ENCODE measurements at regions not wholly inside any gene's neighbourhood (a gene's known extent, or its start where the extent isn't known, plus 50 kb on each side); places are given as distances from the start of the nearest gene placed in this dataset.

DNA sequence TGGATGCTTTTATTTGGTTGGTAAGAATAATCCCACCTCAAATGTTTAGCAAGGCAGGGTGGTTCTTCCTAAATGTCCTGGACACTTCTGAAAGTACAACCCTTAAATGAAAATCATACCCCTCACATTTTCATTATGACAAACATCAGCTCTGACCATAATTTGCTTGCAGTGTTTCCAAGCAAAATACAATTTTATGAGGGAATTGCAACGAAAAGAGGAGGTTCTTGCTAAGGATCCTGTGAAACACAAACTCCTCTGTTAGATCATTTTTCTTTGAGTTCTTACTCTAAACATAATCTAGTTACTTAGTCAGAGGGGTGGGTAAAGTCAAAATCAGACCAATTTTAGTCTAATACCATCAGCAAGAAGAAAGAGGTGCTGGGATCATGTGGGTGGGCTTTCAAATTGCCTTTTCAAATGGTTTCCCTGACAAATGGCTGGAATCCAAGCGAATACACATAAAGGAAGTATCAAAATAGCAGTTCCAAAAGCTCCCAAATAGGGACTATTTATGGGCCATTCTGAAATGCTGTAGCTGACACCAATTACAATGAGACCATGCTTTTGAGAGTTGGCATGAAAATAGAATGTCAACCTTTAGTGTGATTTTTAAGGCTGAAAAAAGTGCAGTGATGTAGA lies 164.9 kb upstream of the INHBA start:
- TF ChIP-seq, protein P1, sequence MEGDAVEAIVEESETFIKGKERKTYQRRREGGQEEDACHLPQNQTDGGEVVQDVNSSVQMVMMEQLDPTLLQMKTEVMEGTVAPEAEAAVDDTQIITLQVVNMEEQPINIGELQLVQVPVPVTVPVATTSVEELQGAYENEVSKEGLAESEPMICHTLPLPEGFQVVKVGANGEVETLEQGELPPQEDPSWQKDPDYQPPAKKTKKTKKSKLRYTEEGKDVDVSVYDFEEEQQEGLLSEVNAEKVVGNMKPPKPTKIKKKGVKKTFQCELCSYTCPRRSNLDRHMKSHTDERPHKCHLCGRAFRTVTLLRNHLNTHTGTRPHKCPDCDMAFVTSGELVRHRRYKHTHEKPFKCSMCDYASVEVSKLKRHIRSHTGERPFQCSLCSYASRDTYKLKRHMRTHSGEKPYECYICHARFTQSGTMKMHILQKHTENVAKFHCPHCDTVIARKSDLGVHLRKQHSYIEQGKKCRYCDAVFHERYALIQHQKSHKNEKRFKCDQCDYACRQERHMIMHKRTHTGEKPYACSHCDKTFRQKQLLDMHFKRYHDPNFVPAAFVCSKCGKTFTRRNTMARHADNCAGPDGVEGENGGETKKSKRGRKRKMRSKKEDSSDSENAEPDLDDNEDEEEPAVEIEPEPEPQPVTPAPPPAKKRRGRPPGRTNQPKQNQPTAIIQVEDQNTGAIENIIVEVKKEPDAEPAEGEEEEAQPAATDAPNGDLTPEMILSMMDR (conservative IDR thresholded peaks at IDR 0.05): no peak
- H3K4me1 ChIP-seq (ENCODE audit: control insufficient read depth, insufficient read depth, low read length): no peaks in the 10 kb centered on the region
- no peak overlapping the region for H3K4me3 Mint-ChIP-seq
- H3K4me3 ChIP-seq (ENCODE audit: low read length): no peak overlapping the region
- H3K27ac ChIP-seq (ENCODE audit: low read depth, low read length): no peak overlapping the region
- H3K36me3 ChIP-seq (ENCODE audit: control insufficient read depth, insufficient read depth, low read length): no peaks in the 10 kb centered on the region
- no peak overlapping the region for H3K27ac Mint-ChIP-seq
- H3K9ac ChIP-seq (ENCODE audit: extremely low read depth, low read length, poor library complexity, severe bottlenecking): no peak overlapping the region
- H3K4me1 Mint-ChIP-seq: no peaks in the 10 kb centered on the region
- no peak for DNase-seq
- peaks cover 20% of the 10 kb centered on the region for H3K9me3 ChIP-seq (ENCODE audit: control insufficient read depth, low read length)
- H3K9me3 Mint-ChIP-seq: peaks cover 26% of the 10 kb centered on the region
- no peaks in the 10 kb centered on the region for H3K27me3 Mint-ChIP-seq (ENCODE audit: insufficient read depth)
- no peaks in the 10 kb centered on the region for H3K27me3 ChIP-seq (ENCODE audit: control insufficient read depth, insufficient read depth, low read length, poor library complexity, severe bottlenecking)
- H3K36me3 Mint-ChIP-seq (ENCODE audit: low read depth): no peaks in the 10 kb centered on the region
- 80 to 100% methylated on average over 1 to 2 of the region's 2 CpGs for WGBS, 2 experiments (ENCODE audit: insufficient coverage in 1 of 2, insufficient read length in 1 of 2)

DNA sequence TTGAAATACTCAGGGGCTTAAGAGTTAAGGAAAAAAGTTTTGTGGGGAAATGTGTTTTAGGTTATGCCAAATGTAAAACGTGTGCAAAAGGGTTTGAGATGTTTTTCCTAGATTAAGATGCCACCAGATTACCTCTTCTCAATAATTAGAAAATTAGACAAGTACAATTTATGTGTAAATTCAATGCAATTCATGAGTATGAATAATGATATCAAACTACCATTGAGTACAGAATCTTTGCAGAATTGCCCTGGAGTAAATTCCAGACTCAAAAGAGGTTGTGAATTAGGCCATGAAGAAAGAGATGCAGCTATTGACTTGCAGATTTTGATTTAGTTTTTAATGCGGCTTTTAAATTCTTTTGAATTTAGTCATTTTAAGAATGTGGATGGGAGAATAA lies 159.4 kb upstream of the INHBA start:
- TF ChIP-seq, protein P1 (conservative IDR thresholded peaks at IDR 0.05): no peak
- Mint-ChIP-seq H3K9me3 (peaks cover 26% of the 10 kb centered on the region), H3K36me3 (ENCODE audit: low read depth) (no peaks in the 10 kb centered on the region), H3K4me1 (no peaks in the 10 kb centered on the region), H3K27ac (no peak overlapping the region), H3K27me3 (ENCODE audit: insufficient read depth) (no peaks in the 10 kb centered on the region), H3K4me3 (no peak overlapping the region)
- Histone ChIP-seq H3K9me3 (ENCODE audit: control insufficient read depth, low read length) (peaks cover 20% of the 10 kb centered on the region), H3K36me3 (ENCODE audit: control insufficient read depth, insufficient read depth, low read length) (no peaks in the 10 kb centered on the region), H3K27me3 (ENCODE audit: control insufficient read depth, insufficient read depth, low read length, poor library complexity, severe bottlenecking) (no peaks in the 10 kb centered on the region), H3K27ac (ENCODE audit: low read depth, low read length) (no peak overlapping the region), H3K4me1 (ENCODE audit: control insufficient read depth, insufficient read depth, low read length) (no peaks in the 10 kb centered on the region), H3K9ac (ENCODE audit: extremely low read depth, low read length, poor library complexity, severe bottlenecking) (no peak overlapping the region), H3K4me3 (ENCODE audit: low read length) (no peak overlapping the region)
- DNase-seq: no peak
- WGBS, 2 experiments (ENCODE audit: insufficient coverage in 1 of 2, insufficient read length in 1 of 2): 83 to 84% methylated on average over 1 to 2 of the region's 2 CpGs

DNA sequence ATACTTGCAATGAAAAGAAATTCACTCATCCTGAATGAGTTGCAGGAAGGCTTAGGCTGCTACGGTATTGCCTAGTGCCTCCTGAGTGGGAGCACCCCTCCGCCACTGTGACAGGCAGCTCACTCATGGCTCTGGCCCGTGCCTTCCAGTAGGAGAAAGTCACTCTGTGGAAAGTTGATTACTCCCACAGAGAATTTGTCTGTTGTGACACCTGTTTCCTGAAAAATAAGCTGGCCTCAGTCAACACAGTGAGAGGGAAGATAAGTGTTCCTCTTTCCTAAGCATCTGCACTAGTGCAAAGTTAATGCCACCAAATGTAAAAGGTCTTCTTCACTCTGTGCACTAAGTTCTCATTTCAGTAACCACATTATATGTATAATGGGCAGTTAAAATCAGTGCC lies 158.8 kb upstream of the INHBA start:
- H3K9ac ChIP-seq (ENCODE audit: extremely low read depth, low read length, poor library complexity, severe bottlenecking): no peak overlapping the region
- Mint-ChIP-seq H3K27ac (no peak overlapping the region), H3K4me1 (no peaks in the 10 kb centered on the region), H3K36me3 (ENCODE audit: low read depth) (no peaks in the 10 kb centered on the region), H3K9me3 (peaks cover 23% of the 10 kb centered on the region), H3K4me3 (no peak overlapping the region), H3K27me3 (ENCODE audit: insufficient read depth) (no peaks in the 10 kb centered on the region)
- no peak for DNase-seq
- H3K4me1 ChIP-seq (ENCODE audit: control insufficient read depth, insufficient read depth, low read length): no peaks in the 10 kb centered on the region
- no peak overlapping the region for H3K4me3 ChIP-seq (ENCODE audit: low read length)
- no peak overlapping the region for H3K27ac ChIP-seq (ENCODE audit: low read depth, low read length)
- TF ChIP-seq, protein P1 (conservative IDR thresholded peaks at IDR 0.05): no peak
- H3K9me3 ChIP-seq (ENCODE audit: control insufficient read depth, low read length): peaks cover 19% of the 10 kb centered on the region
- H3K36me3 ChIP-seq (ENCODE audit: control insufficient read depth, insufficient read depth, low read length): no peaks in the 10 kb centered on the region
- no peaks in the 10 kb centered on the region for H3K27me3 ChIP-seq (ENCODE audit: control insufficient read depth, insufficient read depth, low read length, poor library complexity, severe bottlenecking)
- WGBS, 2 experiments (ENCODE audit: insufficient coverage in 1 of 2, insufficient read length in 1 of 2): 92 to 100% methylated on average over 3 of the region's 3 CpGs

Data from endodermal cell (in vitro differentiated cells).